ENCODE measurements at regions not wholly inside any gene's neighbourhood (a gene's known extent, or its start where the extent isn't known, plus 50 kb on each side); places are given as distances from the start of the nearest gene placed in this dataset.

GRCh38 chr1:29986986-29987385, 736.4 kb downstream of the MATN1 start:
- TF ChIP-seq CTCF (optimal IDR thresholded peaks at IDR 0.05 in 1 of 3, IDR thresholded peaks at IDR 0.05 in 1 of 3, conservative IDR thresholded peaks at IDR 0.05 in 1 of 3; ENCODE audit: extremely low read depth in 1 of 3, insufficient read depth in 2 of 3, low read length in 3 of 3), result no peak
- TF ChIP-seq EZH2 (IDR thresholded peaks at IDR 0.05; ENCODE audit: low read length), result no peak

All from keratinocyte (primary cell).